HUDEP-2 (cell line): ENCODE measurements at regions not wholly inside any gene's neighbourhood (a gene's known extent, or its start where the extent isn't known, plus 50 kb on each side); places are given as distances from the start of the nearest gene placed in this dataset.
"Not testable (repeated sequence)": the region's sequence is repeated elsewhere in the genome, so short reads cannot be mapped to it uniquely, and the experiment has no call there.

ENCODE experiments used
- DNase-seq, 76 experiments: peaks; one replicate each; lab custom pipeline; 2025; ENCODE audit not compliant: unreplicated experiment in 76 of 76; lab: John Stamatoyannopoulos, UW

DNA sequence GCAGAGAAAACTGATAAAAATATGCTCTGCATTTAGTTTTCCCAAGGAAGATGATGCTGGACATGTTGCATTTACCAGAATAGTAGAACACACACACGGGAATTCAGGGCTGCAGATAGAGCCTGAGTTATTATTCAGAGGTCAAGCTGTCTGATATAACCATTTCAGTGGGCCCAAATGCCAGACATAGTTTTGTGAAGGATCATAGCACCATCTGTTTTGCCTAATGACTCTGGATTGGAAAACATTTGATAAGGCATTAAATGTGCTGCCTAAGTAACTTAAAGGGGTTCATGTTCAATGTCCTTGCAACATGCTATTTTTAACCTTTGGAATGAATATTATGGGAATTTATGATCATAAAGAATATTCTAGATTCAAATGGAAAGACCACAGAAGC lies 666.2 kb downstream of the PRIM2 start:
- not testable (repeated sequence) for DNase-seq

DNA sequence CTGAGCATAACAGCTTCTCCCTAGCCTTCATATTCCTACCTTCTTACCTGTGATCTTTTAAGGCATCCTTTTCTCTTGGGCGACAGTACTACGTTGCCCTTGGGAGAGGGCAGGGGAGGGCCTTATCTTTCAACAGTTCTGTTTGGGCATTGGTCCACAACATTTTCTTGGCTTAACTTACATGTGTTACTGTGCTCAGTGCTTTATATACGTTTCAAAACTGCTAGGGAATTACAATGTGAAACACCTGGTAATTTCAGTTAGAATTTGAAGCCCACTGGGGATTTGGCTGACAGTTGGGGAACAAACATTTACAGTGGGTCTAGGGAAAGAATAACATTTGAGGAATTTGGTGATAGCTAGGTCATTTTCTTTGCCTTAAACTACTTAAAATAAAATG lies 667.1 kb downstream of the PRIM2 start:
- DNase-seq: peak in 4 of 76 experiments; percentile 26 to 35 (median 34)

DNA sequence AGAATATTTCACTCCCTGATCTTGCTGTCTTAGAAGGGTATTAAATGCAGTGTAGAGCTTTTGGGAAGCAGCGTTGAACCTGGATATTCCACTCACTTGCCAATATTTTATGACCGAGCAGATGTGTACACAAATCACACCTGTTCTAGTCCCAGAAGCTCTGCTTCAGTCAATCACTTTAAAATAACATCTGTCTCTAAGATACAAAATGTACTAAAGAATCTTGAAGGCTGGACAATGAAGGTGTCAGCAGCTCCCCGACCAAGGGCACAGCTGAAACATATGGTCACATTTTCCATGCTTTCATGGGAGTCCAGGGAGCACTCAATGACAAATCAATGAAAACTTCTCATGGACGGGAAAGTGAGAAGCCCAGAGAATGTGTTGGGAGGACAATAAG lies 668.3 kb downstream of the PRIM2 start:
- DNase-seq: not testable (repeated sequence)

DNA sequence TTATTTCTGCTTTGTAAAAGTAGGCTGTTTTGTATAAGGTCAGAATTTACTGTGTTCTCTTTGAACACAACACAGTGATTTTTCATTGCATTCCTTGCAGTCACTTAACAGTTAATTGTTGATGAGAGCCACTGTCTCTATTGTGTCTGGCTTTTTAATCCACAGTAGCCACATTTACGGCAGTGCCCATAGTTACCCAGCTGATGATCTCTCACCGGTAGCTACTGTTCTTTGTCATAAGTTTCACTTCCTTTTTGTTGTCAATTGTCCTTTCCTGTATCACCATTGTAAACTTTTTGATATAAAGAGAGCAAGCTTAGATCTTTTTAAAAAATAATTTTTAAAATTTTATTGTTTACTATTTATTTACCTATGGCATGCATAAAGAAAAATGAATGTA lies 669.2 kb downstream of the PRIM2 start:
- DNase-seq: not testable (repeated sequence)

DNA sequence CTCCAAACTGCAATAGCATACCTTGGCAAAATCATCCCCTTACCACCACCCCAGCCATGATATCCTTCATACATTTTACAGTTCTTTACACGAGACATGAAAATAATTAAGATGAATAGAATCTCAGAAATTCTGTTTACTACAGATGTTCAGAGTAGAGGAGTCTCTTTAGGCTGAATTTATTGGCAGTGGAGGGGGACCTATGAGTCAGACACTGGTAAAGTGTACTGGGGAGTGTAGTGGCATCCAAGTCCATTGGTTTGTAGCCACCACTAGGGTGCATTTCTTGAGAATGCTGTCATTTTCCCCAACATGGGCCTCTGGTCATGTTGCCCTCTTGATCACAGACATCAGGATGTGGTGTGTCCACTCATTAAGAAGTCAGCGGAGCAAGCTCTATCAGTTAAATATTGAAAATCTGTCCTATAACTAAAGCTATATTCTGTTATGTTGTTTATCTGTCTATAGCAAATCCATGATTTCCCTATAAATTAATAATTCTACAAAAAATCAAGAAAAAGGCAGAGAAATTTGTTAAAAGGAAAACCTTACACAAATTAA lies 672.2 kb downstream of the PRIM2 start:
- DNase-seq: not testable (repeated sequence)

DNA sequence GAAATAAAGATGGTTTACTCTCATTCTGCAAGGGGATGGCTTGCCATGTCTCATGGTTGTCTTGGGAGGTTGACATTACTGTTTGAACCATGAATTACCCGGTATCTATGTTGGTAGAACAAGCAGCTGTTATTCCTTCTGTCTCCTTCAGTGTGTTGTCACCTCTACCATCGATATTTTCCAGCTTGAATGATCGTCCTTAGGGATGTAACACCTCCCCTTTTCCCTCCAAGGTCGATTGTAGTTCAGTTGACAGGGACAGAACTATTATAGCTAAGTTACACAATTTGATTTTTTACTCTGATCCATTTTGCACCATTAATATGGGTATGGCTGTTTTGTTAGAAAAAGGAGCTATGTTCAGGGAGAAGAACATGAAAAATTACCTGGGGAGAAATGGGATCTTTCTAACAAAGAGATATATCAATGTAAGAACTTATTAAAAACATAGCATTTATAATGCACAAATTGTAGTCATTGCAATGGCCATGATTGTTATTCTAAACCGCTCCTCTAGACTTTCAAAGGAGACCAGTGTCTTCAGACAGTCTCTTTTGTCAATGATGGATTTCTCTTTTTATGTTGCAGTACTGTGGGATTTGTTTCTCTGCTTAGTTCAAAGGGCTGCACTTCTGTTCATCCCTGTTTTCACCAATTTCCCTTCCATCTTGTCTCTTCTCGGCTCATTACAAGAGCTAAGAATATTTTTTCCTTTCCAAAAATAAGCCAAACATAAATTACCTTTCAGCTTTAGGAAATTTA lies 681.6 kb downstream of the PRIM2 start:
- not testable (repeated sequence) for DNase-seq

DNA sequence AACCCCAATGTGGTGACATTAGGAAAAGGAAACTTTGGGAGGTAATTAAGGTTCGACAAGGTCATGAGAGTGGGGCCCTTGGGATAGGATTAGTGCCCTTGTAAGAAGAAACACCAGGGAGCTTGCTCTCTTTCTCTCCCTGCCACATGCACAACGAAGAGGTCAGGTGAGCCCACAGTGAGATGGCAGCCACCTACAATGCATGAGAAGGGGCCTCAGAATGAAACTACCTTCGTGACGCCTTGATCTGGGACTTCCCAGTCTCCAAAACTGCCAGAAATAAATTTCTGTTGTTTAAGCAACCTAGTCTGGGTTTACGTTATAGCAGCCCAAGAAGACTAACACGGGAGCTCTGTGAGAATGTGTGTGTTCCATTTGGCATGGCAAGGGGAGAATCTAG lies 682.8 kb downstream of the PRIM2 start:
- DNase-seq: not testable (repeated sequence)

DNA sequence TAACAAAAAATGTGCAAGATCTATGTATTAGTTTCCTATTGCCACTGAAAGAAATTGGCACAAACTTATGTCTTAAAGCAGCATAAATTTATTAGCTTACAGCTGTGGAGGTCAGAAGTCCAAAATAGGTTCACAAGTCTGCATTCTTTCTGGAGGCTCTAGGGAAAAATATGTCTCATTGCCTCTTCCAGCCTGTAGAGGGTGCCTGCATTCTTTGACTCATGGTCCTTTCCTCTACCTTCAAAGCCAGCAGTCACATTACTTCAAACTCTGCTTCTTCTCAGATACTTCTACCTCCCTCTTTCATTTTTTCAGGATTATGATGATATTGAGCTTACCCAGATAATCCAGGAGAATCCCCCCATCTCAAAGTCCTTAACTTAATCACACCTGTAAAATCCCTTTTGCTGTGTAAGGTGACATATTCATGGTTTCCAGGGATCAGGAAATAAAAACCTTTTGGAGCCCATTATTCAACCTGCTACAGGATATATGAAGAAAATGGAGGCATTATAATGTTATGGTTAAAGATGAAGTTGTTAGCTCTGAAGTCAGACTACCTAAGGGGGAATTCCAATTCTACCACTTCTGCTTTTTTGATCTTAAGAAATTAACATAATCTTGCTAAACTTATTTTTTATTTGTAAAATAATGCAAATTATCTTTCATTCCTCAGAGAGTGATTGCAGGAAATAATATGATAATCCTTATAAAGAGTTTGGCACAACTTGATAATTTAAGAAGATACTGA lies 686.2 kb downstream of the PRIM2 start:
- peak in 5 of 76 experiments; percentile 2 to 23 (median 13) for DNase-seq

DNA sequence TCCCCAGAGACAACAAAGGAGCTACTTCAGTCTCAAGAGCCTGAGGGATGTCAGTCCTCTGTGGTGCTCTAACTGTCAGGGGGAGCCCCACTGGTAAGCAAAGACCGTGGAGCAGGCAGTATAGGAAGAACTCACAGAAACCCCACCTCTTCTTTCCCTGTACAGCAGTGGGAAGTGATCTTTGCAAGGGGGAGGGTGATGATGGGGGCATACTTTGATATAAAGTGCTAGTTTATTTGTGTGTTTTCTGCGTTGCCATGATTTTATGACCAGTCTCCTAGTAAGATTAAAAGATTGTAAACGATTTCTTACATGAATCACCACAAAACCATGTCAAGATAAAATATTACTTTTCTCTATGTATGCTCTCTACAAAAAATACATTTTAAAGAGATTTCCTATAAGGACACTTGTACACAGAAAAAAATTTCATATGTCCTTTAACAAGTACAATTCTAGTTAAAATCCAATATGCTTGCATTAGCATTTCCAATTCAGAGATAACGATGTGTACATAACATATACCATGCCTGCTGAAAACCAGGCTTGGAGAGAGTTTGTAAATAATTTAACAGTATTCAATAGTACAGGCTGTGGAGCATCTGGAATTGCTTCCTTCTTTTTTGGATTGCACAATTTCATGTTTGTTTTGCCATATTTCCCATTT lies 690.0 kb downstream of the PRIM2 start:
- not testable (repeated sequence) for DNase-seq

DNA sequence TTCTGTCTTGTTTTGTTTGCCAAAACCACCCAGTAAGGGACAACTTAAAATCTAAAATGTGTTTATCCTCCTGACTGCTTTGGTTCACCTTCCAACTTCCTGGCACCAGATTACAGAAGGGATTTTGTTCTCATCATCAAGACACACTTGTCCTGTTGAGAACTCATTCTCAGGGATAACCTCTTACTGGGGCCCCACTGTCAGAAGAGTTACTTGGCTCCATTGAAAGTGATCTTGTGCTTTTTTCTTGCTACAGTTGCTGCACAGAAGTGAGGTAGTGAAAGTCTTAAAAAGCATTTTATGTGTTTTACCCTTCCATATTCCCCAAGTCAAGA lies 690.5 kb downstream of the PRIM2 start:
- not testable (repeated sequence) for DNase-seq

DNA sequence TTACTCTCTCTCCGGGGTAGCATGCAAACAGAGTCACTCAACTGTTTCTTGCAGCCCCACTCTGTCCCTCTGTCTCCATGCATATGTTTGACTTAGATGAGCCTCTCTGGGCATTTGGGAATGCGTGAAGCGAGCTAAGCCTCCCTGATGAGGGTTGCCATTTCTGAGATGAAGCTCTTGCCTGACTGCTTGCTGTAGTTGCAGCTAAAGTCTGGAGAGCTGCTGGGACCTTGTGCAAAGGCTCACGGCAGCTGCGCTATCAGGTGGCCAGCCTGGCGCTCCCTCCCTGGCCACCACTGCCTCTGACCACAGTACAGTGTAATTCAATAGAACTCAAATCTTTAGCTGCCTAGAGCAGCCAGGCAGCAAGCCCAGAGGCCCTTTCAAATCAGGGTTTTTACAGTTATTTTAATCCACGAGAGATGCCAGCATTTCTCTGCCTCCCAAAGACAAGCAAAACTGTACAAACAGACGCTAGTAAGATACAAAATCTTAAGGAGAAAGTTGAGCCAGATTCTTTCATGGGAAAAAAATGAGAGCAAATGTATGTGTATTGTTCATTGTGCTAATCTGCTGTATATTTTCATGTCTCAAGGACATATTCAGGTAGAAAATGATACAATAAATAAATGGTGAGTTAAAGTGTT lies 694.6 kb downstream of the PRIM2 start:
- DNase-seq: not testable (repeated sequence)

DNA sequence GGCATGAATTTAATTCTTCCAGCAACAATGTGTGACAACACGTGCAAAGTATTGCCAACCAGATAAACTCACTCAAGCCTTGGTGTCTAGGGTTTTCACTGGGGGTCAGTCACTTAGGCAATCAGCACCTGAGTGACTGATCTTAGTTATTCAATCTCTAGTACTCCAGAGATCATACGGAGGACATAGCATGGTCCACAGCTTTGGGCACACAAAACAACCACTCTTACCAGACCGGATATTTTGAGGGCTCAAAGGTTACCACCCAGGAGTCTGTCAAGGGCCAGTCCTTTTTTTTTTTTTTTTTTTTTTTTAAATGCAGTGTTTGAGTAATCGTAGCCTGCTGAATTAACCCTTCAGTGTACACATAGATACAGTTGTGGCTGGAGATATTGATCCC lies 699.2 kb downstream of the PRIM2 start:
- DNase-seq: not testable (repeated sequence)

DNA sequence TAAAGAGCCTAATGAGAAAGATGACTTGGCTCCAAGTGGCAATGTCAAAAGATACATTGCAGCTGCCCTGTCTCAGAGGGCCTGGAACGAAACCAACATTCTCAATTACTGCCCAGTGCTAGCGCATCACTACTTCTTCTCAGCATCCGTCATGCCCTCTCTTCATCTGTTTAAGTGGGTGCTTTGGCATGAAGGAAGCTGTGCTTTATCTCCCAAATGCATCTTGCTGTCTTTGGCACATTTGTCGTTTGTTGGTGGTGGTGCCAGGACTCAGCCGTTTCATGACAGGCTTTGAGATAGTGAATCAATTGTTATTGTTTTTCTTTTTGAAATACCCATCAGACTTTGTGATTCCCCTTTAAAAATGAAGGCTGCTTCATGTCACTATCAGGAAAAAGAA lies 710.8 kb downstream of the PRIM2 start:
- DNase-seq: not testable (repeated sequence)

DNA sequence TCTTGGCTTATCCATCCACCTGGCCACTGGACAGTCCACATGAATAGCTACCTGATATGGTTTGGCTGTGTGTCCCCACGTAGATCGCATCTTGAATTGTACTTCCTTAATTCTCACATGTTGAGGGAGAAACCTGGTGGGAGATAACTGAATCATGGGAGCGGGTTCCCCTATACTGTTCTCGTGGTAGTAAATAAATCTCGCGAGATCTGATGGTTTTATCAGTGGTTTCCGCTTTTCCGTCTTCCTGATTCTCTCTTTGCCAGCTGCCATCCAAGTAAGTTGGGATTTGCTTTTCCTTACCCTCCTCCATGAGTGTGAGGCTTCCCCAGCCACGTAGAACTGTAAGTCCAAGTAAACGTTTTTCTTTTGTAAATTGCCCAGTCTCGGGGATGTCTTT lies 720.8 kb downstream of the PRIM2 start:
- DNase-seq: not testable (repeated sequence)

DNA sequence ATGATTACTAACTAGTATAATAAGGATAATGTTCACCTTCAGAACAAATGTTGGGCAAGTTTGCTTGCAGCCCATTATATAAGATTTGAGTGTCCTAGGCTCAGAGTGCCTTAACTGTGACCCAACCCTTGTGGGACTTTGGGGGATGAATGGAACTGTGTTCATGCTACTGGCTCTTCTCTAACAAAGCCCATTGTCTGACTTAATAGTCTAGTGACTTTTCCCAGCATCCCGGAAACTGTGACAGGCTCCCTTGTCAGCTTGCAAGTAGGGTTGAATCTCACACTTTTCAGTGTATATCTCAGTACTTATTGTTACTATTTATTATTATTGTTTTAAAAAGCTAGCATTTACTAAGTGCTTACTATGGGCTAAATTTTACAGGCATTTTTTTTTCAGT lies 729.2 kb downstream of the PRIM2 start:
- not testable (repeated sequence) for DNase-seq

DNA sequence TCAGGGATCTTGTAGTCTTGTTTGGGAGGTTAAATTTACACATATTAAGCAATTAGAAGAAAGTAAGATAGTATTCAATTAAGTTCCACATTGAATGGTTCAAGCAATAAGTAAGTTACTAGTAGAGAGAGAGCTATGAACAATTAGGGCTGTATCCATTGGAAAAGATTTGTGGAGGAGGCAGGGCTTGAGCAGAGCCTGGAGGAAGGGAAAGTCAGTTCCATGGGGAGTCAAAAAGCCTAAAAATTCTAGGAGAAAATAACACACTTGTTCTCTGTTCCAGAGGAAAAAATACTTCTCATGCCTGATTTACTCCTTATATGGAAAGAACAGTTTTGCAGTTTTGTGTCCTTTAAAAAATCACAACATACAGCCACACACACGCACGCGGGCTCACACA lies 730.0 kb downstream of the PRIM2 start:
- DNase-seq: not testable (repeated sequence)

DNA sequence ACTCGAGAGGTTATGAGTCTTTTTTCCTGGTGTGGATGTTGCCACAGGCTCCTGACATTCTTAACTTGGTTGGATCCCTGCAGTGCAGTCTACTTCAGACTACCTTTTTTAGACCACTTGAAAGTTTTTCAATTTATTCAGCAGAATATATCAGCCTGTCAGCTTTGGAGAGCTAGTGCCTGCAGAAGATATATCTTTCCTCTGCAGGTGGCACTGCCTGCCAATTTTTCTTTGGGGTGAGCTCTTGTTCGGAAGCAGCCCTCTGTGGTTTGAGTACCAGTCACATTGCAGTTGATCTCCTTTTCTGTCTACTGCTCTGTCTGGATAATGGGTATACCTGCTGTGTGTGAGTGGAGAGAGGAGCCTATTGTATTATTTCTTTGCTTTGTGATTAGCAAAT lies 730.4 kb downstream of the PRIM2 start:
- peak in 1 of 76 experiments; percentile 7 for DNase-seq

DNA sequence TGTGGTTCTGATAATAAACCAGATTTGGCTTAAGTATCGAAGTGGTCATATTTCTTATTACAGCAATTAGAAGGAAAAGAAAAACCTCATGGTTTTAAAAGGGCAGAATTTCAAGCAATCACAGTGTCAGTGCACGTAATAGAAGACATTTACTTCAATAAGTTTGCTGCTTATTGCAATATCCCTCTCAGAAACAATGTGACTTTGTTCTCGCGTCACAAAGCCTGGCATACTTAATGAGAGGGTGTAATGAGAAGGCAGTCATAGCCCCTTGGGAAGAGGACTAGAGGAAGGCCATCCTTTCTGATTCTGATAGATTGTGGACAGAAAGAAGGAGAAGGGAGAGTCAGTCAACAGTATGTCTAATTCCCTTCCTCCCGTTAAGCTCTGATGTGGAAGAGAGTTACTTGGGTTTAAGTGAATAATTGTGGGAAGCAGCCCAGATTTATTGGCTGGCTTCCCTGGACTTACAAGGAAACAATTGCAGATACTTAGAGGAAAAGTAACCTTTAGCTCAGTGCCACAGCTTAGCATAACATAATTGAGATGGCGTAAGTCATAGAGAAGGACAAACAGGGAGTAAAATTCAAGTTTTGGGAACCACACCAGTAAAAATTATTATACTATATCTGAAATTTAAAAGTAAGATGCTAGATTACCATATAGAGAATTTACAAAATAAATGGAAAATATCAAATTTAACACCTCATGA lies 738.2 kb downstream of the PRIM2 start:
- not testable (repeated sequence) for DNase-seq

DNA sequence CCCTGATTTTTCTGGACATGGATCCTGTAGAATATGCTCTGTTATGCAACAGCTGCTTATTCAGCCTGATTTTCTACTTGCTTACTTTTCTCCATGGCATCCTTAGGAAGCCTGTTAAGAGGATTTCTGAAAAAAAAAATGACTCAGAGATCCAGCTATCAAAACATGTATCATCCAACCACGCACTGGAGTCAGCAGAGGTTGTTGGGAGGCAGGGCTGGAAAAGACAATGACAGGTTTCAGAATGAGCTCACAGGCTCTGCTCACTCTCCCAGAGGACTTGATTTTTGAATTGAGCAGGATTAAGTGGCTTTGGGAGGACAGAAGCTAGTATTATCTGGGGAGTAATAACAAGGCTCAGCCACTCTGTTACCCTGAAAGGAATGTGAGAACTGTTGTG lies 742.3 kb downstream of the PRIM2 start:
- not testable (repeated sequence) for DNase-seq

DNA sequence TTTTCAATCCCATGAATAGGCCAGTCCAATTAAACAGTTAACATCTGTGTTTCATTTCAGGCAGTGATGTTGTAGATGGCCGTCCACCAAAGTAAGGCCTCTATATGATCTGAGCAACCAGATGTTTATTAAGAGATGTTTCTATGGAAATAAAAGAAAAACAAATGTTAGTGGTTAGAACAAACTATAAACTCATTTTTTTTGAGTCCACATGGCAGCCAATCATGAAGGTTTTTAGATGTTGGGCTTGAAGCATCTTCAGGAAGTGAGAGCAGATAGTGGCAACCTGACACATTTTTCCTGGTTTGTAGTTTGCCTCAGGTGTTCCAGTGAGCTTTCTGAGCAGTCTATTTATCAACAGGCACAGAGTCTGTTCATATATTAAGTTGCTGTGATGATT lies 746.1 kb downstream of the PRIM2 start:
- not testable (repeated sequence) for DNase-seq
